ENCODE measurements at regions not wholly inside any gene's neighbourhood (a gene's known extent, or its start where the extent isn't known, plus 50 kb on each side); places are given as distances from the start of the nearest gene placed in this dataset.

DNA sequence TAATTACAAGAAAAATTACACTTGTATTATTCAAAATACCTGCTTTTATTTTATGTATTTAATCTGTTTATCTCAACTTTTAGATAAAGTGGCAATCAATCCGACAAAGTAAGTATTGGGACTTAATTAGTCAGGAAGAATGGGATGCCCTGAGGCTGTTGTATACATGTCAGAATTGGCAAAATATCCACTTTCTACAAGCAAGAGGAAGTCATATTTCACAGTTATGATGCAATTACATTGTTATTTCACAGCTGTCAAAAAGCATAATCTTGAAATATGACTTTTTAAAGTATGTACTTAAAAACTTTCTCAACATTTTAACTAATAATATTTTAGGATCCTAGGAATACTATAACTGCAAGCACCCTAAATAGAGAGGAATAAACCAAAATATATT, 357.1 kb upstream of the MGAT4C start:
- H3K36me3 ChIP-seq (ENCODE audit: control insufficient read depth in 2 of 2, insufficient read depth in 1 of 2, low read length in 2 of 2): no peaks in the 10 kb centered on the region
- TF ChIP-seq KLF1 (tag by site-specific recombination; IDR thresholded peaks at IDR 0.05) (no peak), ZFP69B (tag by site-specific recombination; IDR thresholded peaks at IDR 0.05) (no peak), ZNF202 (tag by site-specific recombination; IDR thresholded peaks at IDR 0.05; ENCODE audit: borderline replicate concordance) (no peak), ZNF596 (tag by site-specific recombination; IDR thresholded peaks at IDR 0.05) (no peak), ZNF561 (tag by site-specific recombination; IDR thresholded peaks at IDR 0.05; ENCODE audit: borderline replicate concordance) (no peak), ZNF549 (tag by site-specific recombination; IDR thresholded peaks at IDR 0.05) (no peak), ZFP3 (tag by site-specific recombination; IDR thresholded peaks at IDR 0.05; ENCODE audit: low read depth) (no peak), IKZF3 (tag by site-specific recombination; IDR thresholded peaks at IDR 0.05) (no peak), ZSCAN23 (tag by site-specific recombination; IDR thresholded peaks at IDR 0.05) (no peak), TRIM28 (IDR thresholded peaks at IDR 0.05; ENCODE audit: borderline replicate concordance, low read length) (no peak), ZNF132 (tag by site-specific recombination; IDR thresholded peaks at IDR 0.05; ENCODE audit: borderline replicate concordance) (no peak), ZNF121 (tag by site-specific recombination; IDR thresholded peaks at IDR 0.05) (no peak)
- TF ChIP-seq, protein P1, sequence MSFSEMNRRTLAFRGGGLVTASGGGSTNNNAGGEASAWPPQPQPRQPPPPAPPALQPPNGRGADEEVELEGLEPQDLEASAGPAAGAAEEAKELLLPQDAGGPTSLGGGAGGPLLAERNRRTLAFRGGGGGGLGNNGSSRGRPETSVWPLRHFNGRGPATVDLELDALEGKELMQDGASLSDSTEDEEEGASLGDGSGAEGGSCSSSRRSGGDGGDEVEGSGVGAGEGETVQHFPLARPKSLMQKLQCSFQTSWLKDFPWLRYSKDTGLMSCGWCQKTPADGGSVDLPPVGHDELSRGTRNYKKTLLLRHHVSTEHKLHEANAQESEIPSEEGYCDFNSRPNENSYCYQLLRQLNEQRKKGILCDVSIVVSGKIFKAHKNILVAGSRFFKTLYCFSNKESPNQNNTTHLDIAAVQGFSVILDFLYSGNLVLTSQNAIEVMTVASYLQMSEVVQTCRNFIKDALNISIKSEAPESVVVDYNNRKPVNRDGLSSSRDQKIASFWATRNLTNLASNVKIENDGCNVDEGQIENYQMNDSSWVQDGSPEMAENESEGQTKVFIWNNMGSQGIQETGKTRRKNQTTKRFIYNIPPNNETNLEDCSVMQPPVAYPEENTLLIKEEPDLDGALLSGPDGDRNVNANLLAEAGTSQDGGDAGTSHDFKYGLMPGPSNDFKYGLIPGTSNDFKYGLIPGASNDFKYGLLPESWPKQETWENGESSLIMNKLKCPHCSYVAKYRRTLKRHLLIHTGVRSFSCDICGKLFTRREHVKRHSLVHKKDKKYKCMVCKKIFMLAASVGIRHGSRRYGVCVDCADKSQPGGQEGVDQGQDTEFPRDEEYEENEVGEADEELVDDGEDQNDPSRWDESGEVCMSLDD (tag by site-specific recombination; IDR thresholded peaks at IDR 0.05): no peak
- TF ChIP-seq, protein P2, sequence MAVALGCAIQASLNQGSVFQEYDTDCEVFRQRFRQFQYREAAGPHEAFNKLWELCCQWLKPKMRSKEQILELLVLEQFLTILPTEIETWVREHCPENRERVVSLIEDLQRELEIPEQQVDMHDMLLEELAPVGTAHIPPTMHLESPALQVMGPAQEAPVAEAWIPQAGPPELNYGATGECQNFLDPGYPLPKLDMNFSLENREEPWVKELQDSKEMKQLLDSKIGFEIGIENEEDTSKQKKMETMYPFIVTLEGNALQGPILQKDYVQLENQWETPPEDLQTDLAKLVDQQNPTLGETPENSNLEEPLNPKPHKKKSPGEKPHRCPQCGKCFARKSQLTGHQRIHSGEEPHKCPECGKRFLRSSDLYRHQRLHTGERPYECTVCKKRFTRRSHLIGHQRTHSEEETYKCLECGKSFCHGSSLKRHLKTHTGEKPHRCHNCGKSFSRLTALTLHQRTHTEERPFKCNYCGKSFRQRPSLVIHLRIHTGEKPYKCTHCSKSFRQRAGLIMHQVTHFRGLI (tag by site-specific recombination; IDR thresholded peaks at IDR 0.05): no peak
- H3K4me3 ChIP-seq (ENCODE audit: low read depth, low read length): no peak overlapping the region
- POLR2A ChIA-PET: no interaction called here
- no peaks in the 10 kb centered on the region for H3K9me3 ChIP-seq (ENCODE audit: control insufficient read depth, insufficient read depth, low read depth, low read length)
- H3K27ac ChIP-seq (ENCODE audit: extremely low read depth, low read depth, low read length): no peak overlapping the region
- H3K4me1 ChIP-seq (ENCODE audit: control insufficient read depth, insufficient read depth, low read length): no peaks in the 10 kb centered on the region
- CTCF ChIA-PET: interaction anchor here (0.6 kb wide), 1 partner anchor 1985 kb away, joined by 4 read pairs; no protein-coding TSS in a partner anchor

DNA sequence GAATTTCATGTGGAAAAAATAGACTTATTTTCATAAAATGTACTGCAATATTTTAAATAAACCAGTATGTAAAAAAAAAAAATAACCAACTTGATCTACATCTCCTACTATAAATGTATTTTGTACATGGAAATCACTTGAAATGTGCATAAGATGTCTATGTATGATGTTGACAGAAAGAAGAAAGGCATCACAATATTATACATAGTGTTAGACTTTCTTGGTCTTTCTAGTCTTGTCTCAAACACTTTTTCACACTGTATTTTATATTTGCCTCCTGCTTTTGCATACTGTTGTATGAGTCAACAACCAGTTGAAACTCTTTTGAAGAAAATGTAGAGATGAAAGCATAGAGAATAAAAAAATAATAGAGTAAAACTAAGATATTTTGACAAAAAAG, 352.4 kb upstream of the MGAT4C start:
- H3K4me3 ChIP-seq (ENCODE audit: low read depth, low read length): no peak overlapping the region
- no peak overlapping the region for H3K27ac ChIP-seq (ENCODE audit: extremely low read depth, low read depth, low read length)
- ChIA-PET POLR2A (no interaction called here), CTCF (no interaction called here)
- no peaks in the 10 kb centered on the region for H3K4me1 ChIP-seq (ENCODE audit: control insufficient read depth, insufficient read depth, low read length)
- no peaks in the 10 kb centered on the region for H3K9me3 ChIP-seq (ENCODE audit: control insufficient read depth, insufficient read depth, low read depth, low read length)
- no peaks in the 10 kb centered on the region for H3K36me3 ChIP-seq (ENCODE audit: control insufficient read depth in 2 of 2, insufficient read depth in 1 of 2, low read length in 2 of 2)
- TF ChIP-seq, protein P3, sequence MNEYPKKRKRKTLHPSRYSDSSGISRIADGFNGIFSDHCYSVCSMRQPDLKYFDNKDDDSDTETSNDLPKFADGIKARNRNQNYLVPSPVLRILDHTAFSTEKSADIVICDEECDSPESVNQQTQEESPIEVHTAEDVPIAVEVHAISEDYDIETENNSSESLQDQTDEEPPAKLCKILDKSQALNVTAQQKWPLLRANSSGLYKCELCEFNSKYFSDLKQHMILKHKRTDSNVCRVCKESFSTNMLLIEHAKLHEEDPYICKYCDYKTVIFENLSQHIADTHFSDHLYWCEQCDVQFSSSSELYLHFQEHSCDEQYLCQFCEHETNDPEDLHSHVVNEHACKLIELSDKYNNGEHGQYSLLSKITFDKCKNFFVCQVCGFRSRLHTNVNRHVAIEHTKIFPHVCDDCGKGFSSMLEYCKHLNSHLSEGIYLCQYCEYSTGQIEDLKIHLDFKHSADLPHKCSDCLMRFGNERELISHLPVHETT (tag by site-specific recombination; IDR thresholded peaks at IDR 0.05): no peak
- TF ChIP-seq, protein P4, sequence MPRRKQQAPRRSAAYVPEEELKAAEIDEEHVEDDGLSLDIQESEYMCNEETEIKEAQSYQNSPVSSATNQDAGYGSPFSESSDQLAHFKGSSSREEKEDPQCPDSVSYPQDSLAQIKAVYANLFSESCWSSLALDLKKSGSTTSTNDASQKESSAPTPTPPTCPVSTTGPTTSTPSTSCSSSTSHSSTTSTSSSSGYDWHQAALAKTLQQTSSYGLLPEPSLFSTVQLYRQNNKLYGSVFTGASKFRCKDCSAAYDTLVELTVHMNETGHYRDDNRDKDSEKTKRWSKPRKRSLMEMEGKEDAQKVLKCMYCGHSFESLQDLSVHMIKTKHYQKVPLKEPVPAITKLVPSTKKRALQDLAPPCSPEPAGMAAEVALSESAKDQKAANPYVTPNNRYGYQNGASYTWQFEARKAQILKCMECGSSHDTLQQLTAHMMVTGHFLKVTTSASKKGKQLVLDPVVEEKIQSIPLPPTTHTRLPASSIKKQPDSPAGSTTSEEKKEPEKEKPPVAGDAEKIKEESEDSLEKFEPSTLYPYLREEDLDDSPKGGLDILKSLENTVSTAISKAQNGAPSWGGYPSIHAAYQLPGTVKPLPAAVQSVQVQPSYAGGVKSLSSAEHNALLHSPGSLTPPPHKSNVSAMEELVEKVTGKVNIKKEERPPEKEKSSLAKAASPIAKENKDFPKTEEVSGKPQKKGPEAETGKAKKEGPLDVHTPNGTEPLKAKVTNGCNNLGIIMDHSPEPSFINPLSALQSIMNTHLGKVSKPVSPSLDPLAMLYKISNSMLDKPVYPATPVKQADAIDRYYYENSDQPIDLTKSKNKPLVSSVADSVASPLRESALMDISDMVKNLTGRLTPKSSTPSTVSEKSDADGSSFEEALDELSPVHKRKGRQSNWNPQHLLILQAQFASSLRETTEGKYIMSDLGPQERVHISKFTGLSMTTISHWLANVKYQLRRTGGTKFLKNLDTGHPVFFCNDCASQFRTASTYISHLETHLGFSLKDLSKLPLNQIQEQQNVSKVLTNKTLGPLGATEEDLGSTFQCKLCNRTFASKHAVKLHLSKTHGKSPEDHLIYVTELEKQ (tag by site-specific recombination; IDR thresholded peaks at IDR 0.05; ENCODE audit: borderline replicate concordance): no peak
- TF ChIP-seq ZNF202 (tag by site-specific recombination; IDR thresholded peaks at IDR 0.05; ENCODE audit: borderline replicate concordance) (no peak), ZNF394 (tag by site-specific recombination; IDR thresholded peaks at IDR 0.05; ENCODE audit: borderline replicate concordance) (no peak), WT1 (tag by site-specific recombination; IDR thresholded peaks at IDR 0.05) (no peak), ZBTB1 (tag by site-specific recombination; IDR thresholded peaks at IDR 0.05) (no peak)
- TF ChIP-seq, protein P5, sequence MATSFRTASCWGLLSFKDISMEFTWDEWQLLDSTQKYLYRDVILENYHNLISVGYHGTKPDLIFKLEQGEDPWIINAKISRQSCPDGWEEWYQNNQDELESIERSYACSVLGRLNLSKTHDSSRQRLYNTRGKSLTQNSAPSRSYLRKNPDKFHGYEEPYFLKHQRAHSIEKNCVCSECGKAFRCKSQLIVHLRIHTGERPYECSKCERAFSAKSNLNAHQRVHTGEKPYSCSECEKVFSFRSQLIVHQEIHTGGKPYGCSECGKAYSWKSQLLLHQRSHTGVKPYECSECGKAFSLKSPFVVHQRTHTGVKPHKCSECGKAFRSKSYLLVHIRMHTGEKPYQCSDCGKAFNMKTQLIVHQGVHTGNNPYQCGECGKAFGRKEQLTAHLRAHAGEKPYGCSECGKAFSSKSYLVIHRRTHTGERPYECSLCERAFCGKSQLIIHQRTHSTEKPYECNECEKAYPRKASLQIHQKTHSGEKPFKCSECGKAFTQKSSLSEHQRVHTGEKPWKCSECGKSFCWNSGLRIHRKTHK (tag by site-specific recombination; IDR thresholded peaks at IDR 0.05): no peak
- TF ChIP-seq, protein P2 (tag by site-specific recombination; IDR thresholded peaks at IDR 0.05): no peak
- TF ChIP-seq, protein P6, sequence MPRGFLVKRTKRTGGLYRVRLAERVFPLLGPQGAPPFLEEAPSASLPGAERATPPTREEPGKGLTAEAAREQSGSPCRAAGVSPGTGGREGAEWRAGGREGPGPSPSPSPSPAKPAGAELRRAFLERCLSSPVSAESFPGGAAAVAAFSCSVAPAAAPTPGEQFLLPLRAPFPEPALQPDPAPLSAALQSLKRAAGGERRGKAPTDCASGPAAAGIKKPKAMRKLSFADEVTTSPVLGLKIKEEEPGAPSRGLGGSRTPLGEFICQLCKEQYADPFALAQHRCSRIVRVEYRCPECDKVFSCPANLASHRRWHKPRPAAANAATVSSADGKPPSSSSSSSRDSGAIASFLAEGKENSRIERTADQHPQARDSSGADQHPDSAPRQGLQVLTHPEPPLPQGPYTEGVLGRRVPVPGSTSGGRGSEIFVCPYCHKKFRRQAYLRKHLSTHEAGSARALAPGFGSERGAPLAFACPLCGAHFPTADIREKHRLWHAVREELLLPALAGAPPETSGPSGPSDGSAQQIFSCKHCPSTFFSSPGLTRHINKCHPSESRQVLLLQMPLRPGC (tag by site-specific recombination; IDR thresholded peaks at IDR 0.05): no peak
